HG03196 (cell line): ENCODE measurements at regions not wholly inside any gene's neighbourhood (a gene's known extent, or its start where the extent isn't known, plus 50 kb on each side); places are given as distances from the start of the nearest gene placed in this dataset.

Experiments
- ATAC-seq: cut with Tn5 transposase; IDR thresholded peaks from one replicate; pipeline ENCODE4 v1.9.1; 2021; ENCODE audit not compliant: unreplicated experiment

GRCh38 chr6:95777338-95777737, 200.0 kb downstream of the MANEA start:
- no peak for ATAC-seq

GRCh38 chr6:95780037-95780436, 202.7 kb downstream of the MANEA start:
- no peak for ATAC-seq

- no peak for ATAC-seq
These were observed 206.7 kb downstream of the MANEA start for GRCh38 chr6:95784019-95784418.

GRCh38 chr6:95784869-95785268, 207.5 kb downstream of the MANEA start:
- no peak for ATAC-seq

- ATAC-seq, result no peak
These were observed 208.4 kb downstream of the MANEA start for GRCh38 chr6:95785785-95786184.

- no peak for ATAC-seq
These were observed 209.5 kb downstream of the MANEA start for GRCh38 chr6:95786802-95787201.

GRCh38 chr6:95790787-95791186, 213.5 kb downstream of the MANEA start:
- no peak for ATAC-seq

GRCh38 chr6:95794749-95795148, 217.4 kb downstream of the MANEA start:
- ATAC-seq, result no peak

GRCh38 chr6:95795927-95796326, 218.6 kb downstream of the MANEA start:
- no peak for ATAC-seq

GRCh38 chr6:95797054-95797453, 218.7 kb upstream of the FUT9 start:
- no peak for ATAC-seq

- ATAC-seq, result no peak
These were observed 212.8 kb upstream of the FUT9 start for GRCh38 chr6:95802978-95803377.

- no peak for ATAC-seq
These were observed 211.9 kb upstream of the FUT9 start for GRCh38 chr6:95803889-95804288.

- ATAC-seq, result no peak
These were observed 210.8 kb upstream of the FUT9 start for GRCh38 chr6:95804847-95805541.

- no peak for ATAC-seq
These were observed 210.1 kb upstream of the FUT9 start for GRCh38 chr6:95805699-95806098.

- ATAC-seq, result no peak
These were observed 200.3 kb upstream of the FUT9 start for GRCh38 chr6:95815389-95816056.

- no peak for ATAC-seq
These were observed 196.3 kb upstream of the FUT9 start for GRCh38 chr6:95819461-95819860.

- ATAC-seq, result no peak
These were observed 195.8 kb upstream of the FUT9 start for GRCh38 chr6:95819939-95820338.

GRCh38 chr6:95830859-95831557, 184.8 kb upstream of the FUT9 start:
- ATAC-seq, result no peak

- no peak for ATAC-seq
These were observed 177.9 kb upstream of the FUT9 start for GRCh38 chr6:95837890-95838289.

GRCh38 chr6:95841560-95841959, 174.2 kb upstream of the FUT9 start:
- no peak for ATAC-seq

- no peak for ATAC-seq
These were observed 169.1 kb upstream of the FUT9 start for GRCh38 chr6:95846652-95847051.

GRCh38 chr6:95847061-95847460, 168.7 kb upstream of the FUT9 start:
- no peak for ATAC-seq
